NOMO-1 (cell line): ENCODE measurements at regions not wholly inside any gene's neighbourhood (a gene's known extent, or its start where the extent isn't known, plus 50 kb on each side); places are given as distances from the start of the nearest gene placed in this dataset.

Experiments
- DNase-seq, 2 experiments: peaks; one replicate each; lab custom pipeline; 2025; ENCODE audit not compliant: unreplicated experiment in 2 of 2; lab: John Stamatoyannopoulos, UW

DNA sequence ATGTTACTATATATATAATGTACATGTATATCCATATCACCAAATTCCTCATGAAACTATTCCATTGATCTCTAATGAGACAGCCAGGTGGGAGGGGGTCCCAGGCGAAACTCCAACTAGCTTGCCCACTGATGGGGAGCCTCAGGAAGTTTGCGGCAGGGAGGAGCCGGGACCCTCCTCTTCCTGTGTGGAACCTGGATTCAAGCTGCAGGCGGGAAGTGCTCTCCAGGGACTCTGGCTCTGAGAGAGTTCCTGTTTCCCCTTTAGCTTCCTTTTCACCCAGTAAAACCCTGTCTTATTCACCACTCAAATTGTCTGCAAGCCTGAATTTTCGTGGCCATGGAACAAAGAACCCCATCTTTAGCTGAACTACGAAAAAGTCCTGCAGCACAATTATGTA lies 152.2 kb downstream of the OPN5 start:
- DNase-seq = no peak

DNA sequence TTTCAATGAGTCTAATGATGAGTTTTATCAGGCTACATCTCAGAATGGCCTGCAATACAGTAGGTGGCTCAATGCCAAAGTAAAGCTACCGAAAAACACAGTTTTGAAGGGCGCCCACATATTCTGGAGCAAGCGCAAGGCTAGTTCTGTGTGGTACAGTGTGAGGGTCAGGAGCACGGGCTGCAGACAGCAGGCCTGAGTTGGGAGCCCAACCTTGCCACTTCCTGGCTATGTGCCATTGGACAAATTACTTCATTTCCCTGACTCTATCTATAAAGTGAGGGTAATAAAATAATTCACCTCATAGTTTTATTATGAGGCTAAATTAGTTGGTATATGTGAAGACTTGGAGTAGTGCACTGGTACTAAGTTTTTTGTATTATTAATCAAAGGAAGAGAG lies 150.7 kb downstream of the OPN5 start:
- DNase-seq = no peak

DNA sequence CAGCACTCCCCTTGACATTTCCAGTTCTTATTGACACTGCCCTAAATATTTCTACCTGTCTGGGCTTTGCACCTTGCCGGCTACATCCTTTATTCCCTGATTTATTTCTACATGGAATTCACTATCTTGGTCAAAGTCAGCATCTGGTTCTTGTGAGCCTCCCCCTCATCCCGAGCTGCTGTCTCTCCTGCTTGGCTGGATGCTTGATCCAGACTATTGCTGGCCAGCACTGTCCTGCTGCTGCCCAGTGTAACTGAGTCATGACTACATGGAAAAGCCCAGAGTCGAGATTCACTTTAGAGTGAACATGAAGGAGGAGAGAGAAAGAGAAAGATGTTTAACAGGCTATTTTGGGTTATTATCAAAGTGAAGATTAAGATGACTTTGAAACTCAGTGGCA lies 142.2 kb downstream of the OPN5 start:
- no peak for DNase-seq

DNA sequence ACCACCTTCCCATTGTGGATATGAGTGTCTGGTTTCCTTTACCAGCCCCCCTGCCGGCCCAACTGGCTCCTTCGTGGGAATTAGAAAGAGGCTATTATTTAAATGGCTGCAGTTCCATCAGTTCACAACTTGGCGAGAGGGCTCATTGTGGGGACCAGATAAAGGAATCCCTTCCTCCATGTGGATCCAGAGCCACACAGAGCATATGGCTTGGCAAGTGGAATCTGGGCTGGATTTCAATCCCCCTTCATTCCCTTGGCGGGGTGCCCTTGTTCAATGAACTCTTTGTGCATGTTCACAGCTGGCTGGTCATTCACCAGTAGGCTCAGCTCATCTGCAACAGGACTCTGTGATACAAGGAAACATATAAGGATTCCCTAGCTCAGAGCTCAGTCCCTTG lies 140.6 kb downstream of the OPN5 start:
- no peak for DNase-seq

DNA sequence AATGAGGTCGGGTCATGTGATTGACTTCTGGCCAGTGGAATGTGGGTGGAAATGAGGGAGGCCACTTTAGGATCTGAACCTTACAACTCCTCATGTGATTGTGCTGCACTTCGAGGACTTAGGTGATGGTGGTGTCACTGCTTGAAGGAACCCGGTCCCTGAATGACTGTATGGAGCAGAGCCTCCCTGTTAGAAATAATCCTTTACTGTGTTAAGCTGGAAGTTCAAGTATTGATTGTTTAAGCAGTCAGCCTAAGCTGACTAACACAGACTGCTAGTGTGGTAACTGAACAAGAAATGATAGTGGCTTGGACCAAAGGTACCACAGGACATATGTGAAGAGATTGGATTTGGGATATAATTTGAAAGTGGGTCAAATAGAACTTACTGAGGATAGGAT lies 138.0 kb downstream of the OPN5 start:
- DNase-seq = no peak

DNA sequence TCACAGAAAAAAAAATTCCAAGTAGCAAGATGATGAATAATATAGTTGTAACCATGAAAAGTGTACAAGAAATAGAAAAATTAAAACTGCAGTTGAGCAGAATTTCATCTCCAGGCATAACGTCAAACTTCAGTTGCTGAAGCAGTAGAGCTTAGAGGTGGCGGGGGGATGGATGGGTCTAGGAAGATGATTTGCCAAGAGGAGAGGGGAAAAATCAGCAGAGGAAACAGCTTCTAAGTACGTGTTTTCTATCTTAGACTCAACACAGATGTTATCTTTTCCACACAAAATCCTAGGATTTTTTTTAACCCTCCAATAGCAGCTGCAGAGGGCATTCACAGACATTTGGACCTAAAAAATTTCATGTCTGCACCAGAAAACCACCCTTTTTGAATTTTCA lies 136.0 kb downstream of the OPN5 start:
- no peak for DNase-seq

DNA sequence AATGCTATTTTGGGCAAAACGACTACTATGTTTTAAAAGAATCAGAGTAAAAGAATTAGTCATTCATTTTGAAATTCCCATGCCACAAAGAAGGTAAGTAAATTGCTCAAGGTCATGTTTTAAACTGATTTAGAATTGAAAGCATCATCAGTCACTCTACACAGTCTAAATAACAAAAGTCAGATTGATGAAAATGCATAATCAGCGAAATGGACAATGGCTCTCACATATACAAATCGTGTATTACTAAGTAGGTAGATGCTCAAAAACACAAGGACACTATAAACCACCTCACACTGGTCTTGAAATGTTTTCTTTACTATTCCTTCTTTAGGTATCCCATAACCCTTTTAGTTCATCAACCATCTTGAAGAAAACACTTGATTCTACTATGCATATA lies 135.4 kb downstream of the OPN5 start:
- DNase-seq = no peak

DNA sequence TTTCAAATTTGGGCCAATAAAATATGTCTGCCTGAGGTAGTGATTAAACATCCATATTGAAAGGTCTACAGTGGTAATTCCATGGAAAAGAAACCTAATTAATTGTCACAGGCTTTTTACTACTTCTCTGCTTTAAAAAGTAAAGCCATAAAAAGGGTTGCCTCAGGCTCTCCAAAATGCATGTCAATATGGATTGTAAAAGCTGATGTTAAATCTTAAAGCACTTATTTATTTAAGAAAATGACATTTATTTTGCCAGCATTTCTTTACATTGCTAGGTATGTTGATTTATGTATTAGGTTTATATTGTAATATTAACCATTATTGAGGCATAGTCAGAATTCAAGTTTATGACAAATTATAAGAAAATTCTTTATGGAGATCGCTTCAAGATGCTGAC lies 133.2 kb downstream of the OPN5 start:
- no peak for DNase-seq

DNA sequence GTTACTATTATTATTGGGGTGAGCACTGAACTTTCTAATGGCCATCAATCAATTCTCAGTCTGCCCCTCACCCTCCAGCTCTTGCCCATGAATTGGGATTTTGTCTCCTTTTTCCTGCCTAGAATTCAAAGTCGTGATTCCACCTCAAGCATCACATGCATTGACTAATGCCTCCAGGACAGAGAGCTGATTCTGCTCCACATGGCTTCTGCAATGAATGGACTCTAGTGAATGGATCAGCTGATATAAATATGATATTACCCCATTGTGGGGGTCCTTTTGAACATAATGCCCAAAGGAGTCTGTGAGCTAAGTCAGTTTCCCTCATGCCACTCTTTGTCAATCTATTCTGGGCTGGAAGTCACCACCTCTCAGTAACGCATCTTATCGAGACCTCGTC lies 126.4 kb downstream of the OPN5 start:
- DNase-seq = no peak

DNA sequence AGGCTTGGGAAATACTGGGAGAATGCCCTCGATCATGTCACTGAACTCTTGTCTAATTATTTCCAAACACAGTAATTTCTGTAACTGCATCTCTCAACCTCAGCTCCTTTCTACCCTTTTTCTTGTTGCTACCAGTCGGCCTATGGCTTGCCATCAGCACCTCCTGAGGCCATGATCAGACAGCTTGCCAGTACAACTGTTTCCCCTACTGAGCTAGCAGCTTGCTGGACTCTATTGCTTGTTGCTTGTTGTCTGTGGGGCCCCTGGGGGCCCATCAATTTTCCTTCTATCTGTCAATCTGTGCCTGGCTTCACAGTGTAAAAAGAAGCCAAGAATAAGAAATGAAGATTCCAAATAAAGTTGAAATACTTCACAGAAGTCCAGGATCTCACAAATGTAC lies 123.9 kb downstream of the OPN5 start:
- no peak for DNase-seq

DNA sequence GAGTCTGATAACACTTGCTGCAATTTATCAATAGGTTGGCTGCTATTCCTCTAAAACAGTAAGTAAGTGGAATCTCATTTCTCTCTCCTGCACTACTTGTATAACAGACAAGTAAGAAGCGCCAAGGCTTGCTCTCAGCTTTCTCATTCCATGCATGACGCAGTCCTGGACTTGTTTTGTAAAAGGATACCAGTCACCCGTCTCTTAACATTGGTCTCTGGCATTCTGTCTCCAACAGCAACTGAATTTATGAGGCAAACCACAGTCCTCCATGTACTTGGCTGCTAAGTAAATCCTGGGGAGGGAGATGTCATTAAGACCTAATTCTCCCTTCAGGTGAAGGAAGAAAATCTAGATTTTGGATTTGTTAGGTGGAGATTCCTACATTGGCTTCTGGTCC lies 115.4 kb downstream of the OPN5 start:
- DNase-seq = no peak

DNA sequence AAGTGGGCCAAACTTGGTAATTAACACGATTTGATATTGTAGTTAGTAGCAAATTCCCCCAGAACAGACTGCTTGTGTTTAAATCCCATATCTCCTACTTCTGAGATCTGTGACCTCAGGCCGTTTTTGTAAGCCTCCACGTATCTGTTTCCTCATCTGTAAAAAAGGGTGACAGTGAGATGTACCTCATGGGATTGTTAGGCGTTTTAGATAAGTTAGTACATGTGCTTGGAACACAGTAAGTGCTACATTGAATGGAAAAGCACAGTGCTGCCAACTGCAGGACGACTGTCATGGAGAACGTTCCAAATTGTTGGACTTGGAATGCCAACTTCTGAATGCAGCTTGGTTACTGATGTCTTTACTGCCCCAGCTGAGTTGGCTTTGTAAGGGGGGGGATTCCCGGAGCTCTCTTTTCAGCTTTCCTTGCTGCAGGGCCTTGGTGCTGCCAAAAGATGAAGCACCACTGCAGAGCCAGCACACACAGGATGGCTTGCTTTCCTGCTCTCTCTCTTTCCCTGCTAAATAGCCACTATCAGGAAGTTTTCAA lies 108.6 kb downstream of the OPN5 start:
- no peak for DNase-seq

DNA sequence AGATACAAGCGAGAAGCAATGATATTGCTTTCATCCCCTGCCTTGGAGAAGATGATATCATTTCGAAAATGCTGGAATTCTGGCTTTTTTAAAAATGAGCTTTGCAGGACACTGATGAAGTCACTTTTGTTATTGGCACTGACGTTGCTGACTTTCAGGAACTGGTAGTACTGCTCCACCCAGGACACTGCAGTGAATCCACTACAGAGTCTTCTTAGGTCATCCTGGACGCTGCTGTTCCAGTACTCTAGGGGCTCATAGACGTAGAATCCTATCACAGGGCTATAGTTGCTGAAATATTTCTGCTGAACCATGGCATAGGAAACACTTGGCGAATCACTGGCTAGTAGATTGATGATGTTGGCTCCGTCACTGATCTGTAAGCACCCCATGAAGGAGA lies 97.2 kb downstream of the OPN5 start:
- DNase-seq = no peak
